ENCODE measurements at regions not wholly inside any gene's neighbourhood (a gene's known extent, or its start where the extent isn't known, plus 50 kb on each side); places are given as distances from the start of the nearest gene placed in this dataset.
A peak's percentile ranks its signal among the peaks of the same experiment; 100 is the strongest.

- Histone ChIP-seq H3K36me3 (ENCODE audit: low read depth, low read length) (no peaks in the 10 kb centered on the region), H3K9me2 (replicated peaks; ENCODE audit: low read length) (no peaks in the 10 kb centered on the region), H3K9ac (ENCODE audit: low read length) (no peak overlapping the region), H2AFZ (ENCODE audit: low read length) (no peak overlapping the region), H3K4me3 (ENCODE audit: low read length) (no peak overlapping the region), H3K9me3 (ENCODE audit: low read length) (no peaks in the 10 kb centered on the region), H3F3A (ENCODE audit: low read length, unreplicated experiment) (no peaks in the 10 kb centered on the region), H3K27ac (ENCODE audit: low read length) (0 out of 2 replicates have a peak overlapping the region, but pooled peaks have one; percentile 28), H4K20me1 (ENCODE audit: low read length) (no peaks in the 10 kb centered on the region), H3K4me1 (ENCODE audit: insufficient read depth, low read length) (peaks cover 20% of the 10 kb centered on the region), H3K27me3 (ENCODE audit: low read length) (no peaks in the 10 kb centered on the region), H3K79me2 (ENCODE audit: low read length) (no peaks in the 10 kb centered on the region), H3K4me2 (ENCODE audit: low read length) (no peak overlapping the region)
- ChIA-PET POLR2A (ENCODE audit: unreplicated experiment) (no interaction called here), CTCF (no interaction called here)
- DNase-seq (peak; percentile 55), ATAC-seq (peak; percentile 94)
- intact Hi-C loops (cut with micrococcal nuclease): no loop called here
- BruUV-seq (replicated peaks): no TSS peak
- TF ChIP-seq EZH2phosphoT487 (IDR thresholded peaks at IDR 0.05; ENCODE audit: borderline replicate concordance, low read length) (no peak), EZH2 (IDR thresholded peaks at IDR 0.05; ENCODE audit: low read length, unreplicated experiment) (no peak)
- TF ChIP-seq, protein P1, sequence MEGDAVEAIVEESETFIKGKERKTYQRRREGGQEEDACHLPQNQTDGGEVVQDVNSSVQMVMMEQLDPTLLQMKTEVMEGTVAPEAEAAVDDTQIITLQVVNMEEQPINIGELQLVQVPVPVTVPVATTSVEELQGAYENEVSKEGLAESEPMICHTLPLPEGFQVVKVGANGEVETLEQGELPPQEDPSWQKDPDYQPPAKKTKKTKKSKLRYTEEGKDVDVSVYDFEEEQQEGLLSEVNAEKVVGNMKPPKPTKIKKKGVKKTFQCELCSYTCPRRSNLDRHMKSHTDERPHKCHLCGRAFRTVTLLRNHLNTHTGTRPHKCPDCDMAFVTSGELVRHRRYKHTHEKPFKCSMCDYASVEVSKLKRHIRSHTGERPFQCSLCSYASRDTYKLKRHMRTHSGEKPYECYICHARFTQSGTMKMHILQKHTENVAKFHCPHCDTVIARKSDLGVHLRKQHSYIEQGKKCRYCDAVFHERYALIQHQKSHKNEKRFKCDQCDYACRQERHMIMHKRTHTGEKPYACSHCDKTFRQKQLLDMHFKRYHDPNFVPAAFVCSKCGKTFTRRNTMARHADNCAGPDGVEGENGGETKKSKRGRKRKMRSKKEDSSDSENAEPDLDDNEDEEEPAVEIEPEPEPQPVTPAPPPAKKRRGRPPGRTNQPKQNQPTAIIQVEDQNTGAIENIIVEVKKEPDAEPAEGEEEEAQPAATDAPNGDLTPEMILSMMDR (conservative IDR thresholded peaks at IDR 0.05; ENCODE audit: low read depth, low read length): no peak
Measured at GRCh38 chr6:2565499-2565898, 185.2 kb downstream of the MYLK4 start.

- Histone ChIP-seq H3K4me1 (ENCODE audit: insufficient read depth, low read length) (peaks cover 20% of the 10 kb centered on the region), H3K9me2 (replicated peaks; ENCODE audit: low read length) (no peaks in the 10 kb centered on the region), H3K9me3 (ENCODE audit: low read length) (no peaks in the 10 kb centered on the region), H3K27ac (ENCODE audit: low read length) (peak overlapping the region; percentile 49), H4K20me1 (ENCODE audit: low read length) (no peaks in the 10 kb centered on the region), H2AFZ (ENCODE audit: low read length) (peak overlapping the region; percentile 25; the same call in 1 of the 2 replicates), H3F3A (ENCODE audit: low read length, unreplicated experiment) (no peaks in the 10 kb centered on the region), H3K27me3 (ENCODE audit: low read length) (no peaks in the 10 kb centered on the region), H3K4me3 (ENCODE audit: low read length) (no peak overlapping the region), H3K9ac (ENCODE audit: low read length) (no peak overlapping the region), H3K4me2 (ENCODE audit: low read length) (peak overlapping the region; percentile 65), H3K79me2 (ENCODE audit: low read length) (no peaks in the 10 kb centered on the region), H3K36me3 (ENCODE audit: low read depth, low read length) (no peaks in the 10 kb centered on the region)
- TF ChIP-seq, protein P1 (conservative IDR thresholded peaks at IDR 0.05; ENCODE audit: low read depth, low read length): no peak
- TF ChIP-seq EZH2 (IDR thresholded peaks at IDR 0.05; ENCODE audit: low read length, unreplicated experiment): no peak
- no peak for TF ChIP-seq EZH2phosphoT487 (IDR thresholded peaks at IDR 0.05; ENCODE audit: borderline replicate concordance, low read length)
- CTCF ChIA-PET: interaction anchor here (0.5 kb wide), 2 partner anchors 211 to 1038 kb away, joined by 3 read pairs; no protein-coding TSS in a partner anchor
- peak; percentile 68 for ATAC-seq
- DNase-seq: peak; percentile 64
- no TSS peak for BruUV-seq (replicated peaks)
- POLR2A ChIA-PET (ENCODE audit: unreplicated experiment): no interaction called here
- intact Hi-C loops (cut with micrococcal nuclease): no loop called here
Measured at GRCh38 chr6:2563635-2564034, 187.1 kb downstream of the MYLK4 start.

- Histone ChIP-seq H2AFZ (ENCODE audit: low read length) (no peak overlapping the region), H3F3A (ENCODE audit: low read length, unreplicated experiment) (no peaks in the 10 kb centered on the region), H3K27me3 (ENCODE audit: low read length) (no peaks in the 10 kb centered on the region), H3K27ac (ENCODE audit: low read length) (peak overlapping the region; percentile 49), H4K20me1 (ENCODE audit: low read length) (no peaks in the 10 kb centered on the region), H3K4me1 (ENCODE audit: insufficient read depth, low read length) (peaks cover 20% of the 10 kb centered on the region), H3K9ac (ENCODE audit: low read length) (no peak overlapping the region), H3K9me3 (ENCODE audit: low read length) (no peaks in the 10 kb centered on the region), H3K4me3 (ENCODE audit: low read length) (no peak overlapping the region), H3K79me2 (ENCODE audit: low read length) (no peaks in the 10 kb centered on the region), H3K9me2 (replicated peaks; ENCODE audit: low read length) (no peaks in the 10 kb centered on the region), H3K36me3 (ENCODE audit: low read depth, low read length) (no peaks in the 10 kb centered on the region), H3K4me2 (ENCODE audit: low read length) (peak overlapping the region; percentile 65)
- POLR2A ChIA-PET (ENCODE audit: unreplicated experiment): no interaction called here
- DNase-seq (no peak), ATAC-seq (no peak)
- intact Hi-C loops (cut with micrococcal nuclease): no loop called here
- CTCF ChIA-PET: interaction anchor here (0.5 kb wide), 1 partner anchor 211 kb away, joined by 3 read pairs; no protein-coding TSS in a partner anchor
- TF ChIP-seq, protein P1 (conservative IDR thresholded peaks at IDR 0.05; ENCODE audit: low read depth, low read length): no peak
- TF ChIP-seq EZH2 (IDR thresholded peaks at IDR 0.05; ENCODE audit: low read length, unreplicated experiment) (no peak), EZH2phosphoT487 (IDR thresholded peaks at IDR 0.05; ENCODE audit: borderline replicate concordance, low read length) (no peak)
- no TSS peak for BruUV-seq (replicated peaks)
Measured at GRCh38 chr6:2562721-2563451, 187.8 kb downstream of the MYLK4 start.

Measured in PC-3 (cell line).